ENCODE measurements at regions not wholly inside any gene's neighbourhood (a gene's known extent, or its start where the extent isn't known, plus 50 kb on each side); places are given as distances from the start of the nearest gene placed in this dataset.

- TF ChIP-seq CTCF (IDR thresholded peaks at IDR 0.05; ENCODE audit: poor library complexity) (no peak), EZH2phosphoT487 (IDR thresholded peaks at IDR 0.05; ENCODE audit: low read depth, severe bottlenecking, unreplicated experiment) (no peak), EZH2 (IDR thresholded peaks at IDR 0.05; ENCODE audit: borderline replicate concordance) (no peak)
Observed at GRCh38 chr16:51522902-51523301, 371.8 kb upstream of the SALL1 start.
